Stimulated activated CD8-positive, alpha-beta memory T cell treated with anti-CD3 and anti-CD28 coated beads, Interleukin-7, amount 100 ng/mL, for 4 hours (primary cell): ENCODE measurements at regions not wholly inside any gene's neighbourhood (a gene's known extent, or its start where the extent isn't known, plus 50 kb on each side); places are given as distances from the start of the nearest gene placed in this dataset.

Experiments used
- DNase-seq, 2 donors: peaks; one replicate each; pipeline ENCODE4 v3.0.0-alpha.2; 2020; ENCODE audit warnings: low read depth in 2 of 2

DNA sequence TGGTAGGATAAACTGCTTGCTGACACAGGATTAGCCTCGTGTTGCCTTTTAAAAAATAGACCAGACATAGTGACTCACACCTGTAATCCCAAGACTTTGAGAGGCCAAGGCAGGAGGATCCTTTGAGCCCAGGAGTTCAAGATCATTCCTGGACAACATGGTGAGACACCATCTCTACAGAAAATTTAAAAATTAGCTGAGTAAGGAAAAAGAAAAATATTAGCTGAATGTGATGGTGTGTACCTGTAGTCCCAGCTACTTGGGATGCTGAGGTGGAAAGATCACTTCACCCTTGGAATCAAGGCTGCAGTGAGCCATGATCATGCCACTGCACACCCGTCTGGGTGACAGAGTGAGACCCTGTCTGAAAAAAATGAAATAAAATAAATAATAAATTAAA, 82.0 kb downstream of the ETS2 start:
- no peak for DNase-seq

DNA sequence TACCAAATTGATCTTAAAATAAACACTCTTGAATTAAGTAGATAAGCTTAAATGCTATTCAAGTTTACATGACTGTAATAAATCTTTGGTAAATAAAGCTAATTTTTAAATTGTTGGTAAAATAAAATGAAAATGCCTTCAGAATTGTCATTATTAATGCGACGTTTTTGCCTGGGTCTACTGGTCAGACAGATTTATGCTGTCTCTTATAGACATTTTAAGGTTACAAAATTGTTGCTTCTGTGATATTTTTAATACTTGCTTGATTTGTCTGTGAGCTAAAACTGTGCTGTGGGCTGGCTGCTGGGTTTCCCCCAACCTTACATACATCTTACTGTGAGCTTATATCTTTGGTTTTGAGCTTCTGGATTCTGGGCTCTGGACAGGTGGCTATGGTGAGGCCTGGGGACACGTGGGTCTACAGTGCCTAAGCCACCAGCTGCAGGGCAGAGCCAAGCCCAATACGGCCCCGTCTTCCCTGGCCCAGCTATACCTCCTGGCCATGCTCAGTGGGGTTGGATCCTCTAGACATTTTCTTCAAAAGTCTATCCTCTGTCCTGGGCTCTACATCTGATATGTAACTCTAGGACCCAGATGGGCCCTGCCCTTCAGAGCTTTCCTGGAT, 81.4 kb downstream of the ETS2 start:
- DNase-seq: no peak

DNA sequence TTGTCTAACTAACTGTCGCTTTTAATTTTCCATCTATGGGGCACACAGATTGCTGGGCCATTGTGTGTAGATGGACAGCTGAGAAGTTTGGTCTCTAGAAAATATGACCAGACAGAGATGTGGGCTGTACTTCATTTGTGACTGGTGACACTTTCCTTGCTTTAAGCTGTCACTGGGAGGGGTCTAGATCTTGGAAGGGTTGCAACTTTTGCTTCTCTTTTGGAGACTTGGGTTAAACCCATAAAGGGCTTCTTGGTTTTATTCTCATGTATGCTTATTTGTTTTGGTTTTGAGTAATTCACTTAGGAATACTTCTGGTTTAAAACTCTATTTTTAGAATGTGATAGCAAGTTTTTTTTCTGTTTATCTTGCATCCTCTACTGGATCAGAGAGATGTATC, 80.2 kb downstream of the ETS2 start:
- DNase-seq: no peak

DNA sequence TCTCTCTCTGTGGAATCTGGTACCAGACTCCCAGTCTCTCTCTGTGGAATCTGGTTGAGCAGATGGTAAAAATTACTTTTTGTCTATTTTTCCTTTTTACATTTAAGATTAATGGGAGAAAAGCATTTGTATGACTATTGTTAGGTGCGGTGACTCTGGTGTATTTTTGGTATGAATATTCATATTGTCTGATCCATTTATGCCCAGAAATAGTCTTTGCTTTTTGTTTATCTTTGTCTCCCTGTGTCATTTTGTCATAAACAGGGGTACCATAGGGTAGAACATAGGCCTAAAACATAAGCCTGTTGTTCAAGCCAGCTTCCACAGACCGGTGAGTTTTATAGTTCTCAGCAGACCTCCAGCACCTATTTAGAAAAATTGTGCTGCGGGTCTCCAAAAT, 78.7 kb downstream of the ETS2 start:
- DNase-seq: no peak

DNA sequence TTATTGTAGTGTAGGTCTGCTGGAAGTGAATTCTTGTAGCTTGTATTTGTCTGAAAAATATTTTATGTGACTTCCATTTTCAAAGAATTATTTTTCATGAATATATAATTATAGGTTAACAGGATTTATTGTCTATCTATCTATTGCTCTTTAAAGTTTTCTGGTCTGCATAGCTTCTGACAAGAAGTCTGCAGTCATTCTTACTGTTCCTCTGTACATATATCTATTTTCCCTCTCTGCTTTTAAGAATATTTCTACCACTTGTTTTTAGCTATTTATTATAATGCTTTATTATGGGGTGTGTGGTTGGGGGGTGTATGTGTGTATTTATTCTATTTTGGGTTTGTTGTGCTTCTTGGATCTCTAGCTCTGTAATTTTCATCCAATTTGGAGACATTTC, 77.4 kb downstream of the ETS2 start:
- no peak for DNase-seq

DNA sequence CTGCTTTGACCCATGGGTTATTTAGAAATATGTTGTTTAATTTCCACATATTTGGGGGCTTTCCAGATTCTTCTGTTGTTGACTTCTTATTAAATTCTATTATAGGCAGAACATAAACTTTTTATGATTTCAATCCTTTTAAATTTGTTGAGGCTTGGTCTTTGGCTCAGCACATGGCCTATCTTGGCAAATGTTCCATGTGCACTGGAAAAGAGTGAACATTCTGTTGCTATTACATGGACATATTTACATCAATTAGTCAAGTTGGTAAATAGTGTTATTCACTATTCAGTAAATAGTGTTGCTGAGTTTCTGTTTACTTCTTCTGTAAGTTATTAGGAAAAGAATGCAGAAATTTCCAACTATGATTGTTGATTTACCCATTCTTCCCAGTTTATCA, 75.4 kb downstream of the ETS2 start:
- DNase-seq: no peak

DNA sequence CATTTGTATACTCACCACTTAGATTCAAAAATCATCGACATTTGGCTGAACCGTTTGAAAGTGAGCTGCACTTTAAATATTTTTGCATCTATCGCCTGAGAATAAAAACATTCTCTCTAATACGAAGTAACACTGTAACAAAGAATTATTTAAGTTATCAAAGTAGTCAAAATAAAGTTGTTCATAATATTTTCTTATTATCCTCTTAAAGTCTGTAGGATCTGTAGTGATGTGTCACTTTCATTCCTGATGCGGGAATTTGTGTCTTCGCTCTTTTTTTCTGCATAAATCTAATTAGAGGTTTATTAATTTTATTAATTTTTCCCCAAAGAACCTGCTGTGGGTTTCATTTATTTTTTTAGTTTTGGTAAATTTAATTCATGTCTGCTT, 74.8 kb downstream of the ETS2 start:
- no peak for DNase-seq

DNA sequence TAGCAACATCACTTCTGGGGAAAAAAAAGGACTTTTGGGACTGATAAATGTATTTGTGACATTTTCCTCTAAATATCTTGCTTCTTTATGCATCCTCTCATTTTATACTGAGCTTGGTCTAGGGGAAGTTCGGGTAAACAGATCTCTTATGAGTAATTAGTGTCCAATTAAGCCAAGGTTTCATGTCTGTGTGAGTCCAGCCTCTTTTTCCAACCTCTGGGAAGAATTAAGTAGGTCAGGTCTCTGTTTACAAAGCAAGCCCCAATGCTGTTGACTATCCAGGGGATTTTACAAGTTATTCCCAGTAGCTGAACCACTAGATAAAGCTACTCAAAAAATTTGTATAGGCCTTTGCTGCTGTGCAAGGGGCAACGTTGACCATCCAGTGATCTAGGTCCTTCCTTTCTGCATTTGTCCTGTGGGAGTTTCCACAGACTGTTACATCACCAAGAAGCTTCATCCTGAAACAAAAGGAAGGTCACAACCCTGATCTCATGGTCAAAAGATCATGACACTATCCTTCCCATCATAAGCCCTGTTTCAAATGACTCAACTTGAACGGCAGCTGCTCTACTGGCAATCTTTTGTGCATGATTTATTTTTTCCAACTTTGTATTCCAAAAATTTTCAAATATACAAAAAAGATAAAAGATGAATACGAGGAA, 74.3 kb downstream of the ETS2 start:
- DNase-seq: no peak

DNA sequence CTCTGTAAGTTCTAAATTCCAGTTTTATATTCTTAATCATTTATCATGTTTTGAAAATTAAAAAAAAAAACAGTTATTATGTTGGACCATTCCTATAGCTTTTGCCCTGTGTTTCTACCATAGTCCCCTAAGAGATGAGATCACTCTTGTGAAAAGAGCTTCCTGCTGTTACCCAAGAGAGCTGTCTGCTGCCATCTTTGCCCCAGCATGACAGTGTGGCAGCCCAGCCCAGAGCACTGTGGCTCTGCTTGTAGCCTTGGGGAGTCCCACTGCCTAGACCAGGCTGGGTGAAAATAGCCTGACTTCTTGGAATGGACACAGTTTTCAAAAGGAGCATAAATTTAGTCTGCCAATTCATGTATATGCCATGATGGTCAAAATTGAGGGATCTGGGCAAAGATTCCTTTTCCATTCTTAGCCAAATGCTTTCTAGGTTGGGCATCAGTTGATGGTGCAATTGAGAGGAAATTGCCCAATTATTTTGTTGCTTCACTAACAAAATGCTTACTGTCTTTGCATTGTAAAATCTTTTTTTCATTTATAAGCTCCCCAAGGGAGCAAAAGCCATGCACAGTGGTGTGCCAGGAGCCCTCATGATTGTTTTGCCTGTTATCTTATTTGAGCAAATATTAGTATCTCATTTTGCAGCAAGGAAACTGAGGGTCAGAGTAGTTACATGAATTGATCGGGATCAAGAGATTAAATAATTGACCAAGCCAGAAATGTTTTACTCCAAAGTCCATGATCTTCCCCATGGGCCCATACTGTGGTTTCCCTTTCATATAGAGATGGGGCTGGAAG, 72.8 kb downstream of the ETS2 start:
- DNase-seq: no peak

DNA sequence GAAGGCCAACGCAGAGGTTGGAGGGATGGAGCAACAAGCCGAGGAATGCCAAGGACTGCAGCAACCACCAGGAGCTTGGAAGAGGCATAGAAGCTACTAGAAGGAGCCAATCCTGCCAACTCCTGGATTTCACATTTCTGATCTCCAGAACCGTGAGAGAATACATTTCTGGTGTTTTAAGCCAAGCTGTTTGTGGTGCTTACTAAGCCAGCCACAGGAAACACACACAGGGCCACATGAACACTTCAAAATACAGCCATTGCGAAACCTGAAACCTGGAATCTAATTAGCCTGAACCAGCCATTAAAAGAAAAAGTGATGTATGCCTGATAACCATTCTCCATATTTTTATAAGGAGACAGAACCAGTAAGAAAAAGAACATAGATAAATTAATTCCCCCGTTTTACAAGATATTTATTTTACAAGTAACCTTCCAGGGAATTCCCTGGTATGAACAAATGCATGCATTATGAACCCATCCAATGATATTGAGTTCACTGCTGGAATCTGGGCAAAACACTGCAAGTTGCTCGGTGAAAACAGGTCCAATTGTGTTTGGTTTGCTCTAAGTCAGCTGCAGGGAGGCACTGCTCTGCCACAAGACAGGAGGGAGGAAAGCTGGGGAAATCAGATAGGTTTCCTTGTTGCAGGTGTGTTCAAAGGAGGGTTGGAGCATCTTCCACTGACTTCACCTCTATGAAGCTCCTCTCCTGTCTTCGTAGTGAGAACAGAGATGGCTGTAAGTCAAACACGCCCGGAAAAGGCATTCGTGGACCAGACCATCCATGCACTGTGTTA, 70.2 kb downstream of the ETS2 start:
- no peak for DNase-seq
